ENCODE measurements at regions not wholly inside any gene's neighbourhood (a gene's known extent, or its start where the extent isn't known, plus 50 kb on each side); places are given as distances from the start of the nearest gene placed in this dataset.

- DNase-seq, result no peak
Observed at GRCh38 chr3:117587416-117587815, 877.8 kb downstream of the TUSC7 start.

- DNase-seq, result no peak
Observed at GRCh38 chr3:117589454-117589853, 879.9 kb downstream of the TUSC7 start.

GRCh38 chr3:117595615-117596014 is 886.0 kb downstream of the TUSC7 start:
- DNase-seq, result no peak

- DNase-seq, result no peak
Observed at GRCh38 chr3:117596503-117596902, 886.9 kb downstream of the TUSC7 start.

GRCh38 chr3:117597865-117598264 is 888.3 kb downstream of the TUSC7 start:
- no peak for DNase-seq

GRCh38 chr3:117600112-117600511 is 890.5 kb downstream of the TUSC7 start:
- DNase-seq, result no peak

- no peak for DNase-seq
Observed at GRCh38 chr3:117600666-117601065, 891.1 kb downstream of the TUSC7 start.

- no peak for DNase-seq
Observed at GRCh38 chr3:117602058-117602644, 892.6 kb downstream of the TUSC7 start.

GRCh38 chr3:117603097-117603496 is 893.5 kb downstream of the TUSC7 start:
- no peak for DNase-seq

GRCh38 chr3:117606866-117607265 is 897.3 kb downstream of the TUSC7 start:
- DNase-seq, result no peak

GRCh38 chr3:117609330-117609729 is 899.8 kb downstream of the TUSC7 start:
- no peak for DNase-seq

- DNase-seq, result no peak
Observed at GRCh38 chr3:117610156-117610555, 900.6 kb downstream of the TUSC7 start.

GRCh38 chr3:117611211-117611610 is 901.6 kb downstream of the TUSC7 start:
- DNase-seq, result no peak

- no peak for DNase-seq
Observed at GRCh38 chr3:117616227-117616626, 906.6 kb downstream of the TUSC7 start.

- no peak for DNase-seq
Observed at GRCh38 chr3:117617906-117618305, 908.3 kb downstream of the TUSC7 start.

GRCh38 chr3:117618462-117618861 is 908.9 kb downstream of the TUSC7 start:
- DNase-seq, result no peak

- DNase-seq, result no peak
Observed at GRCh38 chr3:117619805-117620204, 910.2 kb downstream of the TUSC7 start.

GRCh38 chr3:117622171-117622841 is 912.7 kb downstream of the TUSC7 start:
- DNase-seq, result no peak

GRCh38 chr3:117624424-117624823 is 914.8 kb downstream of the TUSC7 start:
- no peak for DNase-seq

GRCh38 chr3:117625174-117625573 is 915.6 kb downstream of the TUSC7 start:
- no peak for DNase-seq

GRCh38 chr3:117626577-117626976 is 917.0 kb downstream of the TUSC7 start:
- no peak for DNase-seq

- DNase-seq, result no peak
Observed at GRCh38 chr3:117628823-117629291, 919.3 kb downstream of the TUSC7 start.

- DNase-seq, result no peak
Observed at GRCh38 chr3:117629505-117629904, 919.9 kb downstream of the TUSC7 start.

GRCh38 chr3:117630469-117630868 is 920.9 kb downstream of the TUSC7 start:
- DNase-seq, result no peak

- DNase-seq, result no peak
Observed at GRCh38 chr3:117630885-117631284, 921.3 kb downstream of the TUSC7 start.
